GM19452 (cell line): ENCODE measurements at regions not wholly inside any gene's neighbourhood (a gene's known extent, or its start where the extent isn't known, plus 50 kb on each side); places are given as distances from the start of the nearest gene placed in this dataset.

Experiments used
- ATAC-seq: cut with Tn5 transposase; IDR thresholded peaks from one replicate; pipeline ENCODE4 v1.9.1; 2021; ENCODE audit not compliant: unreplicated experiment

DNA sequence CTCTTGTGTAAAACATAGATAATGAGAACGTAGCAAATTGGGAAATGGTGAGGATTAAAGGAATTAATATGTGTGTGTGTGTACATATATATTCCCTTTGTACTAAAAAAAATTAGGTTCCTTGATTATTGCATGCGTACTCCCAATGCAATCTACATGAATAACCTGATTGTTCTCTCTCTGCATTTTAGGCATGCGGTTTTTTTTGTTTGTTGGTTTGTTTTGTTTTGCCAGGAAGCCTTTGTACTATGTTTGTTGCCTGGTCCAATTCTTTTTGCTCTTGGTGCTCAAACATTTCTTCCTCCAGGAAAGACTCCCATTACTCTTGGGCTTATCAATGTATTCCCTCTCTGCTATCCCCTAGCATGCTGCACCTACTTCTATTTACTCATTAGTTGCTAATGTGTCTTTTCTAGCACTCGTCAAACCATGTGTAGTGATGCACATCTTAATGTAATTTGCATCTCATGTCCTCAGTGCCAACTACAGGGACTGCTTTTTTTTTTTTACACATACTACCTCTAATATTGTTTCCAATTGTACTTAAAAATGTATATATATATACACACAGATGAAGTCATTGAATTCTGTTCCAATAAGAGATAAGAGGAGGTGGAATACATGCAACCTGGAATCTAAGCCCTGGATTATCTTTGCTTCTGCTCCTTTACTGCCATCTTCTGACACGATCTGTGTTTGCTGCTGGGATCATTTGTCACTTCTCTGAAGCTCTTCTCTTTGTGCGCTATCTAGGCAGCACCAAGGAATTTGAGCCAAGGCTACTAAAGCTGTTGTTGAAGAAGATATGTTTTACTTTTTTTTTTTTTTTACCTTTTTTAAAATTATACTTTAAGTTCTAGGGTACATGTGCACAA lies 197.2 kb upstream of the ANO3 start:
- no peak for ATAC-seq

DNA sequence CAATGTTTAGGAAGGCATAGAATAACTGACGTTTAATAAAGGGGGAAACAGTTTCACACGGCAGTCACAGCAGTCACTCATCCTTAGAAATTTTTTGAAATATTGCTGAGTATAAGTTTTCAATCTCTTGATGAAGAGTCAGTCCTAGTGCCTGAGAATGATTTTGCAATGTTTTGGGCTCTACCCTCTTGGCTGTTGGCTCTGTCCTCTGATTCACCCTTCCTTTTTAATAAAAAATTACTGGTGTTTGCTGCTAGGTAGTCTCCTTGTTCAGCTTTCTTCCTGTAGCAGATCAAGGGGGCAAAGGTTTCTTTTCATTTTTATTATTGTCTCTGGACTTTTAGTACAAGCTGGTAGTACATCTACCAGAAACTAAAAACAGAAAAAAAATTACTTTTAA lies 194.3 kb upstream of the ANO3 start:
- ATAC-seq = no peak

DNA sequence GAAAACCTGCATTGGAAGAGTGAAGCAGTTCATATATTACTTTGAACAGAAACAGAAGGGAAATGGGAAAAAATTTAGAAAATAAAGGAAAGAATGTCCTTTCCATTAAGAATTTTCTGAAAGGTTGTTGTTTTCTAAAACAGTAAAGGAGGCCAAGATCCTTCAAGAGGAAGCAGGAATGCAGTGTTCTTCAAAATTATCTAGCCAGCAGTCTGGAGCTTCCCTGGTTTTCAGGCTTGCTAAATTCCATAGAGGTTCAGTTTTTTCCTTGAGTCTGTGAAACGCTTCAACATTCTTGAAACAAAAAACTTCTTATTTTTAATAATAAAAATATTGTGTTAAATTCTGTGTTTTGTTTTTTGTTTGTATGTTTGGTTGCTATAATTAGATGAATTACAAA lies 189.0 kb upstream of the ANO3 start:
- no peak for ATAC-seq

GRCh38 chr11:26143566-26144290 lies 188.2 kb upstream of the ANO3 start:
- no peak for ATAC-seq

- no peak for ATAC-seq
Observed at GRCh38 chr11:26144291-26144690, 187.6 kb upstream of the ANO3 start.

GRCh38 chr11:26144911-26145310 lies 187.0 kb upstream of the ANO3 start:
- no peak for ATAC-seq

DNA sequence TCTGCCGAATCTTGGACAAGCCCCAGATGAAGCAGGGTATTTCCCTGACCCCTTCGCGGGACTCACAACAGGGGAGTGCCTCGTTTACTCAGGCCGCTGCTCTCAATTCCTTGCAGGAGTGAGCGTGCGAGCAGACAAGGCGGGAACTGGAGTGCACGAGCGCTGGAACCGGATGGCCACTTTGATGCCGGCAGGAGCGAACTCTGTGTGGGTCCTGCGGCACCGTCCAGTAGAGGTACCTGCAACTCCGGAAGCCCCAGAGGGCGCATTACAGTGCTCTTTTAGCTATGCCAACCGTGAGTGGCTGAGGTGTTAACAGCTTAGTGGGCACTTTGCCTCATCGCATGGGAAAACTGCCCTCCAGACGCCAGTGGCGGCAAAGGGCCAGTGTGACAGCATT lies 182.3 kb upstream of the ANO3 start:
- ATAC-seq = no peak

GRCh38 chr11:26150031-26150430 lies 181.9 kb upstream of the ANO3 start:
- no peak for ATAC-seq

DNA sequence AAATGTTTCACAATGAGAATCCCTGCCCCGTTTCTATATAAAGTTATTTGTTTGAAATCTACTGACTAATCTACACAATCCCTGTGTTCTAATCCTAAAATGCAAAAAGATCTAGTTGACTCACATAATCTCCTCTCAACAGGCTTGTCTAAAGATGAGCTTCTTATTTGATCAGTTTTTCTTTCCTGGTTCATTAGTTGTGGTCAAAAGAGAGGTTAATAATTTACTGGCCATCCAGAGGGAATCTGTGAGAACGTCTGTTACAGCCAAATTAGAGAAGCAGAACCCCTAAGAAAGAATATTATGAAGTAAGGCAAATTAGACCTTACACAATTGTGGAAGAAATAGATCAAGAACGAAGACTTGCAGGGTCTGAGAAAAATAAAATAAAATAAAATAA lies 173.7 kb upstream of the ANO3 start:
- no peak for ATAC-seq

- ATAC-seq = no peak
Observed at GRCh38 chr11:26162291-26162690, 169.6 kb upstream of the ANO3 start.

DNA sequence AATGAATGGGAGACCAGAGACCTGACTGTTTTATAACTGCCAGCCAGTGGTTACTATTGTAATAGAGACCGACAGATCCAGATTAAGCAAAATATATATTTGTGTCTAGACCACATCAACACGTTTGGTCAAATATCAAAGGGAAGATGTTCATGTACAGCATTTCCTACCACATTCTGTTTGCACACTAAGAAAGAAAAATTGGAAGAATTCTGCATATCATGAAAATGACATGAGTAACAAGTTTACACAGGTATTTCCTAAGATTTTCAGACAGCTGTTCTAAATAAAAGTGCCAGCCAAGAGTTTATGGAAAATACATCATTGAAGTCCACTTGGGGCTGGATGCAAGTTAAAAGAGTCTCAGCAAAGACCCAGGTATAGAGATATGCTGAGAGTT lies 145.5 kb upstream of the ANO3 start:
- no peak for ATAC-seq

DNA sequence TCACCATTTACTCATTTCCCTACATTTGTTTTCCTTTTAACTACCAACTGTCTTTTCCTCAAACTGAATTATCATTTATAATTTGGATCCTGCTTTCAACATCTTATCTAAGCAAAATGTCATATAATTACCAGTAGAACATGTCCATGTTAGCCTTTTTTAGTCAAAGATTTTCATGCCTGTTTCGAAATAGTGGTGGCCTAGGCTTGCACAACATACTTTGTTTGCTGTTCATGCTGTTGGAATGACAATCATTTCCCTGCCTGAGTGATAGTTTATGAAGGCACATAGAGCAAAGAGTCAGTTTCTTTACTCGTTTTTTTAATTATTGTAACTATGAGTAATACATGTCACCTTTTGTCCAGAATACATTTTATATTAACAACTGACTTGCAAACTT lies 144.3 kb upstream of the ANO3 start:
- ATAC-seq = no peak

GRCh38 chr11:26188554-26188953 lies 143.4 kb upstream of the ANO3 start:
- ATAC-seq = no peak

DNA sequence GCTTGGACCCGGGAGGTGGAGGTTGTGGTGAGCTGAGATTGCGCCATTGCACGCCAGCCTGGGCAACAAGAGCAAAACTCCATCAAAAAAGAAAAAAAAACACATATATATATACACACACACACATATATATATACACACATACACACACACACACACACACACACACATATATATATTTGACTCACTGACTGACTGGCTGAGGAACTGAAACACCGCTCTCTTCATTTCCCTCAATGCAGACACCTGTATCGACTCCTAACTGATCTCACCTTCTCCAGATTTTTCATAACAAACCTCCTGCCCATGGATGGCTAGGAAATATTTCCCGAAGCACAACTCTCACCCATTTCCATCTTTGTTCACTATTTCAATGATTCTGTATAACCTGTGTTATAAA lies 140.7 kb upstream of the ANO3 start:
- ATAC-seq = no peak

DNA sequence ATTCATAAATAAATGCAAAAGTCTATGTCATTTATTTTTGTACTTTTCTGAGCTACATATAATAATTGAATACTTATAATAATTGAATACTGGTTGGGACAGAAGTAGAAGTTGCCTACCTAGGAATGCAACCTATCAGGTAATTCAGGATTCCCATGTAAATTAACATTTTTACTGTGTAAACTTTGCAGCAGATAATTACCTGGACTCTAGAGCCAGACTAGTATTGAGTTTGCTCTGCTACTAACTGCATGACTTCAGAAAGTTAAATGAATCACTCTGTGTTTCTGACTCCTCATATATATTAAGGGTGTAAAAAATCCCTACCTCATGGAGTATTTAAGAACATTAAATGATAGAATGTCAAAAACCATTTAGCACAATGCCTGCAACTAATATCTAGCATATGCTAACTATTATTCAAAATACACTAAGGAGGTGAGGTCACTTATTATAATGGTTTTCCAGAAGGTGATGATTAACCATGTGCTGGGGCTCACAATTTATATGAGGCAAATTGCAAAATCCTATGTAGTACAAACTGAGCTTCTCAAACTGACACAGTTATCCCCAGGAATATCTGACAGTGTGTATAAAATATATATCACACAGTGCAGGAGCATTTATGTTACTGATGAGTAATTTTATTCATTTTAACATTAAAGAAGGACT lies 138.1 kb upstream of the ANO3 start:
- ATAC-seq = no peak

DNA sequence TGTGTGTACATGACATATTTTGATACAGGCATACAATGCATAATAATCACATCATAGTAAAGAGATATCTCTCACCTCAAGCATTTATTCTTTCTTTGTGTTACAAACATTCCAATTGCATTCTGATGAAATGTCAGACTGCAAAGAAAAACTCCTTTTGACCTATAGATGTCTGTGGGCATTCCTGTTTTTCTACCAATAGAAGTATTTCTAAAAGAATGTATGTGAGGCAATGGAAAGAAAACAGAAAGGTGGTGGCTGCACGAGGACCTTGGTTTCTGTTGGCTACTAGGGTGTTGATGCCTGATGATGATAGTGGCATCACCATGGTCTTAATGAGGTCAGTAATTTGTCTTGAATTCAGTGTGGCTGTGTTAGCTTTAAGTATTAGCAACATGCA lies 137.0 kb upstream of the ANO3 start:
- no peak for ATAC-seq

DNA sequence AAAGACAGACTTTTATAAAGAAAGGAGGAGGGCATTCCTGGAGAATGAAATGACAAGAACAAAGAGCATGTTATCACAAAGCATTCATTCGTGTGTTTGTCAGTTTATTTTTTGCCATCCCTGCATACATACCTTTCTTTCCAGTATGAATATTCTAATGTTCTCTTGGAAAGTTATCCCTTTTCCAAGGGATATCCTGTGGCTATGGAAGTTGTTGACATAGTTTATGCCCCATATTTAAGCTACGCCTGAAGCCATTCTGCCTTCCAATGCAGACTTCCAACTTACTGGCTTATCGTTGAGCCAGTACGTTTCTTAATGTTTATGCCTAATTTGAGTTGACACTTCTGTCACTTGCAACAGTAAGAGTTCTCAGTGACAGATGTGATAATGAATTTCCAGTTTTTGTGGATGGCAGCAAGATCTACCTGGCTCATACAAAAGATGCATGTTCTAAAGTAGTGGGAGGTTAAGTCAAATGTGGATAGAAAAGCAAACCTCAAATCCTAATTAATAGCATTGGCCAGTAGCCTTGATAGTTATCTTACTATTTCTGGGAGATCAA lies 133.3 kb upstream of the ANO3 start:
- ATAC-seq = no peak

DNA sequence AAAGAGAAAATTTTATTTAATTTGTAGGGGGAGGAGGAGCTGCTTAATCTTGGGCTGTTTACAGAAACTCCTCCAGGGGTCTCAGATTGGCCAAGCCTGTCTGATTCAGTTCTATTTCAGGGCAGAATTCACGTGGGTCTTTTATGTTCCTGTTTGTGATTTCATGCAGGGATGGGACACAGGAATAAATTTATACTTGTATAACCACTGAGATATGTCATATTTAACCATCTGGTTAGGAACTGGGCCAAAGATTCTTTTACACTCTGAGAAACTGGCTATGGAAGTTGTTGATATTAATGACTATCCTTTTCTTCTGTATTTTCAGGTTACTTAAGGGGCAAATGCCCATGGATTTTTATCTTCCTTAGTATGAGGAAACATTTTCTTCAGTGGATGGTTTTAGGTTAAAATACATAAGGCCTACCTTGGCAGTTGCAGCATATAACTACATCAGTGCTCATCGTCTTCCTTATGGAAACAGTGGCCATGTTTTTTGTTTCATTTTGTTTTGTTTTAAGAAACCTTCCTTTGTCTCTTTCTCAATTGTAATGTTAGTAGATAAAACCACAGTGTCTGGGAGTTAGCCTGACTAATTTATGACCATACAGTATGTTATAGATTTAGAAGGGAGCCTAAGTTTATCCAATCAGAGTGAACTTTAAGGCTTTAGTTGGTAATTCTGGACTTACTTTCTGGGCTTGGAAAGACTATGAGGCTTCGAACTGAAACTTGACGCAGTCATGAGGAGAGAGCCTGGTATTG lies 132.4 kb upstream of the ANO3 start:
- ATAC-seq = no peak

DNA sequence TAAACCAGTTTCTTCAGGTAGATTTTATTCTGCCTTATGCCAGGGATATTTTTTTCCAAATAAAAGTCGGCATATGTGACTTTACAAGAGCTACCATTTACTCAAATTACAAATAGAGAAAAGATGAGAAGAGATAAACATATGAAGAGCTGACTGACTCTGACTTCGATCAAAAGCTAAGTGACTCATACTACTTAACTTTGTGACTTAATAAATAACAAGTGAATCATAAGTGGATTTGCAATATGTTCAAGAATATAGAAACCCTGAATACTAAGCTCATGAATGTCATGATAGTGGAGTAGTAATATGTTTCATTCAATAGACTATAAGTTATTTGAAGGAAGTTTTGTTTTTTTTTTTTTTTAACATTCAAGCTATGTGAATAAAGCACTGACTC lies 130.5 kb upstream of the ANO3 start:
- no peak for ATAC-seq

DNA sequence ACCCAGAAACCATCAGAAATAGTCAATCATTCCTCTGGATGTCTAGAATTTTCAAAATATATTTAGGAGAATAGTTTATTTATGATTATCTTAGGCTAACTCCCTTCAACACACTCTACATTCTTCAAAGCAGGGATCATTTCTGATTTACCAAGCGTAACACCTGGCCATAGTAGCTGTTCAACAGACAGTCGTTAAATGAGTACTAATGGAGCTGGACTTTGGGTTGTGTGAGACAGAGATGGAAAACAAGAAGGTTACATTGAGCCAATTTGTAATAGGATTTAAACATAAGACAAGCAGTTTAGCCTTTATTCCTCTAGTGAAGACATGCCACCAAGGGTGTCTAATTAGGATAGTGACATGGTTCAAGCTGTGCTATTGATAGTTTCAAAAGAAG lies 129.2 kb upstream of the ANO3 start:
- ATAC-seq = no peak

DNA sequence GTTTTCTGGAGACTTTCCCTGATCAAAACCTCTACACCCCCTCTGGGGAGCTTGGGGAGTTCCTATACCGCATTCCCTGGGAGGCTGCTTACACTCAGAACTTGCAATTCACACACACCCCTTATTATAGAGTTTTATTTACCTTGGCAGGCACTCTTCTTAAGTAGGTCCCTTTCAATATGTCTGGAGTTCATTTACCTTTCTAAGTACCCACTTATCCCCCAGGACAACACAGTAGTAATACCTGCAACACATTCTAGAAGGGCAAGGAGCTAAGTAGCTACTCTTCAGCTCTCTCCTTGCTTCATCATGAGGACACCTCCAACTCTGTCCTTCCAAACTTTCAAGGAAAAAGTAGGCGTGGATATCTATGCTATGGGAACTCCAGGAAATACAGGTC lies 127.8 kb upstream of the ANO3 start:
- ATAC-seq = no peak
